ENCODE measurements at regions not wholly inside any gene's neighbourhood (a gene's known extent, or its start where the extent isn't known, plus 50 kb on each side); places are given as distances from the start of the nearest gene placed in this dataset.
A peak's percentile ranks its signal among the peaks of the same experiment; 100 is the strongest.

GRCh38 chr15:48058371-48058770, 62.4 kb upstream of the SLC24A5 start:
- no peak for DNase-seq

- DNase-seq = no peak
These were observed 61.0 kb upstream of the SLC24A5 start for GRCh38 chr15:48059791-48060190.

DNA sequence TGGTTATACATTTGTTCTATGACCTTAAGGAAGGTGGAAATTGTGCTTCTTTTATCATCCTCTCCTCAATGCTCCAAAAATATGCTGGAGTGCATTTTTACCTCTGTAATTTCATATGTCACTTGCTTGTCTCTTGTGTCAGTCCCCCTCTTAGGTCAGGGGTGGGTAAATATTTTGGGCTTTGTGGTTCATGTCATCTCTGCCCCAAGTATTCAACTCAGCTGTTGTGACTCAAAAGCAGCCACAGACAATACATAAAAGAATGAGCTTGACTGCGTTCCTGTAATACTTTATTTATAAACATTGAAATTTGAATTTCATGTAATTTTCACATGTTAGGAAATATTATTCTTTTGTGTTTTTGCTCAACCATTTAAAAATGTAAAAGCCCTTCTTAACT, 60.4 kb upstream of the SLC24A5 start:
- no peak for DNase-seq

DNA sequence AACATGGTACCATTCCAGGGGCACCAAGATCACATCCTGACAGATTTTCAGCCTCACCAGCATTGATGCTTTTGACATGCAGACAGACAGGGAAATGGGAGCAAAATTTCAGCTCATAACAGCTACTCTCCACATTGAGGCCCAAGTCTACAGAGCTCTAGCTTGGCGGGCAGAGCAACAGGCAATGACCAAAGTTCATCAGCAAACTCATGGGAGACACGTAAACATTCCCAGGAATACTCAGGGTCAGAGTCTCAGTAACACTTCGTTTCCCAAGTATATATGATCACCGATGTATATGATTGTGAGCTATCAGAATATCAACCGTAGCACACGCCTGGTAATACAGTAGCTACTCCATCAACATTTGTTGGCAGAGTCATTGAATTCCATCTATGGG, 59.2 kb upstream of the SLC24A5 start:
- DNase-seq = no peak

DNA sequence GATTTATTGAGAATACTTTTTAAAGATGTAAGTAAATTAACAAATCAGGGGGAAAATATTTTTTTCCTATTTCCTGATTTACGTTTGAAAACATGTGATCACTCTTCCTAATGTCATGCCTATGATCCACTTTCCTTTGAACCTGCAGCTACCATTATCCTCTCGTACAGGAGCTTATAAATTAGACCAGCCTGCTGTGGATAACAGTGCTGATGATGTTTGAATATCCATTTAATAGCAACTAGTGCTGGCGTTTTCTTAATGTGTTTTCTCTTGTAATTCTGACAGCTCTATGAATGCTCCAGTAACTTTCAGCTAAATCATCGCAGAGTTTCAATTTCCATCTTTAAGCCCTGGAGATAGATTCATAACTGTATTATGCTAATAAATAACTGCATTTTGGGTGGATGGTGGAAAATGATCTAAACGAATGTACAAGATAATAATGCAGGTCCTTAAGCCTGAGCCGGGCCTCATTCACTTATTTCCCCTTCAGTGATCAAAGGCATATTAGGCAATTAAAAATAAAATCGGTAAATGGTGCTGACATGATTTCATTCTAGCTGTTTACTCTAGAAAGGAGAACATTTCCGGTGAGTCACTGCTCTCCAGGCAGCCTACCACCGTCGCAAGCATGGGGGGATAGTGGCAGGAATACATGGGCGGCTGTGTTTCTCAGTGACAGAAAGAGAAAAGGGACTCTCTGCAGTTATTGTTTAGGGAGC, 58.5 kb upstream of the SLC24A5 start:
- DNase-seq = peak; percentile 72

DNA sequence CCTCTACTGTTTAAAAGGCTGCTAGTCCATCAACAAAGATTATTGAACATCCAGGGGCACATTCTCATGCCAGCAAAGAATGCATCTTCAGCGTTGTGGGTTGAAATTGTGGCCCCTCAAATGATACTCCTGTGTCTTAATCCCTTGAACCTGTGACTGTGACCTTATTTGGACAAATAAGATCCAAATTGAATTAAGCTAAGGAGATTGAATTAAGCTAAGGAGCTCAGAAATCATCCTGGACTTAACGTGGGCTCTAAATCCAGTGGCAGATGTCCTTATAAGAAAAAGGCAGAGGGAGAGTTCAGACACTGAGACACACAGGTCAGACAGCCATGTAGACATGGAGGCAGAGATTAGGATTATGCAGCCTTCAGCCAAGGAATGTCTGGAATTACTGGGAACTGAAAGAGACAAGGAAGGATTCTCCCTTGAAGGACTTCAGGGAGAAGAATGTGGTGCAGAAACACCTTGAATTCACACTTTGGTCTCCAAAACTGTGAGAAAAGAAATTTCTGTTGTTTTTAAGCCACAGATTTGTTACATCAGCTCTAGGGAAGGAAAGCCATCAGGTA, 57.3 kb upstream of the SLC24A5 start:
- DNase-seq = no peak

DNA sequence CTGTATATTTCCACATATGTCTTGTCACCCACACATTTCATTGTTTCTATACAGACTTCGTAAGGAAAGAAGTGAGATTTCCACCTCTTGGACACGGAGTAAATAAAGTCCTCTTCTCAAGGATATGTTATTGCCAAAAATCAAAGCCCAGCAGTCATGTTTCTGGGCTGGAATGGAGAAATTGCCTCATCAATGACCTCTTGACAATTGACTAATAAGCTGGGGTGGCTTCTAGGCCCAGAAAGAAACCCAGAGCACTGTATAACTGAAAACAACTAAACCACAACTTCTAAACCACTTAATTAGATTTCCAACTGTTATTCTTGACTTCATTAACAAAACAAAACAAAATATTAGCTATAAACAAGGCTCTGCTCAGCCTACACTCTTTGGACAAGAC, 56.4 kb upstream of the SLC24A5 start:
- no peak for DNase-seq

- peak; percentile 73 for DNase-seq
These were observed 54.3 kb upstream of the SLC24A5 start for GRCh38 chr15:48066456-48066855.
